HepG2 (cell line): ENCODE measurements at regions not wholly inside any gene's neighbourhood (a gene's known extent, or its start where the extent isn't known, plus 50 kb on each side); places are given as distances from the start of the nearest gene placed in this dataset.

Source experiments
- BCLAF1 ChIP-seq: fragments of 450-650 bp; IDR thresholded peaks from 2 replicates; pipeline ENCODE4 v1.6.1; 2017; ENCODE audit warnings: mild to moderate bottlenecking
- CBX5 ChIP-seq: sonication (generic); formaldehyde crosslinking; IDR thresholded peaks from 2 replicates; pipeline ENCODE4 v1.4.0; 2020; ENCODE audit warnings: missing genetic modification reagents, borderline replicate concordance
- ELF1 ChIP-seq: sonication (generic); formaldehyde crosslinking; IDR thresholded peaks from 2 replicates; pipeline ENCODE4 v1.4.0; 2020; ENCODE audit warnings: missing genetic modification reagents
- ELF3 ChIP-seq: IDR thresholded peaks from 2 replicates; pipeline ENCODE4 v1.6.1; 2016; ENCODE audit warnings: missing genetic modification reagents, missing compliant biosample characterization
- NFE2L1 ChIP-seq: sonication (generic); formaldehyde crosslinking; IDR thresholded peaks from 2 replicates; pipeline ENCODE4 v1.4.0; 2020; ENCODE audit warnings: missing genetic modification reagents, mild to moderate bottlenecking, borderline replicate concordance
- NR2F1 ChIP-seq, 2 experiments: fragments of 450-650 bp in 1 of 2; formaldehyde crosslinking in 1 of 2; IDR thresholded peaks; 2 replicates each; pipeline versions ENCODE4 v1.5.0 to v1.6.1; 2016 to 2020; ENCODE audit warnings: mild to moderate bottlenecking in 1 of 2, missing compliant biosample characterization in 1 of 2, missing genetic modification reagents in 1 of 2, moderate library complexity in 1 of 2
- RBFOX2 ChIP-seq: fragments of 200-400 bp; formaldehyde crosslinking; IDR thresholded peaks from 2 replicates; pipeline ENCODE4 v1.6.1; 2017; ENCODE audit warnings: low read depth, mild to moderate bottlenecking, low read length
- REPIN1 ChIP-seq: sonication (generic); formaldehyde crosslinking; IDR thresholded peaks from 2 replicates; pipeline ENCODE4 v1.8.0; 2022; ENCODE audit warnings: missing genetic modification reagents, low read depth, mild to moderate bottlenecking, borderline replicate concordance
- ZBTB8A ChIP-seq: sonication (generic); formaldehyde crosslinking; IDR thresholded peaks from 2 replicates; pipeline ENCODE4 v1.4.0; 2020; ENCODE audit warnings: mild to moderate bottlenecking, low read depth, missing genetic modification reagents, borderline replicate concordance
- ZNF44 ChIP-seq: sonication (generic); formaldehyde crosslinking; IDR thresholded peaks from 2 replicates; pipeline ENCODE4 v1.5.1; 2020; ENCODE audit warnings: mild to moderate bottlenecking, missing genetic modification reagents
- ZNF503 ChIP-seq: sonication (generic); formaldehyde crosslinking; IDR thresholded peaks from 2 replicates; pipeline ENCODE4 v1.4.0; 2020; ENCODE audit warnings: missing genetic modification reagents
- ZNF558 ChIP-seq: sonication (generic); formaldehyde crosslinking; IDR thresholded peaks from 2 replicates; pipeline ENCODE4 v1.9.0; 2022; ENCODE audit warnings: mild to moderate bottlenecking, missing genetic modification reagents, borderline replicate concordance

GRCh38 chr3:164230385-164231094, 847.8 kb downstream of the SI start (continued):
- TF ChIP-seq BCLAF1 = no peak
- no peak for TF ChIP-seq ELF1
- no peak for TF ChIP-seq ZNF503
- no peak for TF ChIP-seq RBFOX2
- no peak for TF ChIP-seq ELF3 (CRISPR knock-in tag)
- no peak for TF ChIP-seq ZBTB8A (CRISPR knock-in tag)
- no peak for TF ChIP-seq ZNF558 (CRISPR knock-in tag)
- TF ChIP-seq NFE2L1 = no peak
- no peak for TF ChIP-seq NR2F1 (CRISPR knock-in tag; IDR thresholded peaks at IDR 0.05)
- no peak for TF ChIP-seq CBX5 (CRISPR knock-in tag)
- TF ChIP-seq ZNF44 (CRISPR knock-in tag) = no peak
- TF ChIP-seq REPIN1 (CRISPR knock-in tag) = no peak
